HUDEP-2 (cell line): ENCODE measurements at regions not wholly inside any gene's neighbourhood (a gene's known extent, or its start where the extent isn't known, plus 50 kb on each side); places are given as distances from the start of the nearest gene placed in this dataset.
"Not testable (repeated sequence)": the region's sequence is repeated elsewhere in the genome, so short reads cannot be mapped to it uniquely, and the experiment has no call there.

ENCODE experiments used
- DNase-seq, 76 experiments: peaks; one replicate each; lab custom pipeline; 2025; ENCODE audit not compliant: unreplicated experiment in 76 of 76; lab: John Stamatoyannopoulos, UW

- DNase-seq: not testable (repeated sequence)
These were observed 51.5 kb upstream of the CDC42EP3 start for GRCh38 chr2:37722971-37723370.

- no peak for DNase-seq
These were observed 58.8 kb upstream of the CDC42EP3 start for GRCh38 chr2:37730037-37730818.

- DNase-seq: not testable (repeated sequence)
These were observed 61.0 kb upstream of the CDC42EP3 start for GRCh38 chr2:37732412-37732811.

- DNase-seq: no peak
These were observed 61.8 kb upstream of the CDC42EP3 start for GRCh38 chr2:37733251-37733650.

- not testable (repeated sequence) for DNase-seq
These were observed 62.5 kb upstream of the CDC42EP3 start for GRCh38 chr2:37733955-37734354.

- DNase-seq: not testable (repeated sequence)
These were observed 63.6 kb upstream of the CDC42EP3 start for GRCh38 chr2:37734891-37735523.

- DNase-seq: not testable (repeated sequence)
These were observed 64.1 kb upstream of the CDC42EP3 start for GRCh38 chr2:37735524-37735910.

GRCh38 chr2:37737507-37737906, 66.1 kb upstream of the CDC42EP3 start:
- DNase-seq: no peak

- DNase-seq: no peak
These were observed 66.9 kb upstream of the CDC42EP3 start for GRCh38 chr2:37738266-37738885.

GRCh38 chr2:37739153-37739552, 67.7 kb upstream of the CDC42EP3 start:
- DNase-seq: no peak

GRCh38 chr2:37740164-37740739, 68.8 kb upstream of the CDC42EP3 start:
- no peak for DNase-seq

- no peak for DNase-seq
These were observed 70.8 kb upstream of the CDC42EP3 start for GRCh38 chr2:37742286-37742685.

- no peak for DNase-seq
These were observed 72.6 kb upstream of the CDC42EP3 start for GRCh38 chr2:37744010-37744409.

- DNase-seq: not testable (repeated sequence)
These were observed 73.5 kb upstream of the CDC42EP3 start for GRCh38 chr2:37744961-37745360.

- not testable (repeated sequence) for DNase-seq
These were observed 74.6 kb upstream of the CDC42EP3 start for GRCh38 chr2:37746011-37746410.

GRCh38 chr2:37746883-37747282, 75.4 kb upstream of the CDC42EP3 start:
- no peak for DNase-seq

- no peak for DNase-seq
These were observed 77.1 kb upstream of the CDC42EP3 start for GRCh38 chr2:37748541-37748940.

- DNase-seq: not testable (repeated sequence)
These were observed 78.8 kb upstream of the CDC42EP3 start for GRCh38 chr2:37750286-37750685.

- no peak for DNase-seq
These were observed 81.3 kb upstream of the CDC42EP3 start for GRCh38 chr2:37752766-37753165.

- no peak for DNase-seq
These were observed 82.3 kb upstream of the CDC42EP3 start for GRCh38 chr2:37753758-37754157.

GRCh38 chr2:37755961-37756559, 84.6 kb upstream of the CDC42EP3 start:
- not testable (repeated sequence) for DNase-seq
